Hypothalamus (tissue), 51 donors: ENCODE measurements at regions not wholly inside any gene's neighbourhood (a gene's known extent, or its start where the extent isn't known, plus 50 kb on each side); places are given as distances from the start of the nearest gene placed in this dataset.
"Not testable (repeated sequence)": the region's sequence is repeated elsewhere in the genome, so short reads cannot be mapped to it uniquely, and the experiment has no call there.

ENCODE experiments used
- DNase-seq, 51 donors: peaks; one replicate each; lab custom pipeline; 2025; lab: John Stamatoyannopoulos, UW

DNA sequence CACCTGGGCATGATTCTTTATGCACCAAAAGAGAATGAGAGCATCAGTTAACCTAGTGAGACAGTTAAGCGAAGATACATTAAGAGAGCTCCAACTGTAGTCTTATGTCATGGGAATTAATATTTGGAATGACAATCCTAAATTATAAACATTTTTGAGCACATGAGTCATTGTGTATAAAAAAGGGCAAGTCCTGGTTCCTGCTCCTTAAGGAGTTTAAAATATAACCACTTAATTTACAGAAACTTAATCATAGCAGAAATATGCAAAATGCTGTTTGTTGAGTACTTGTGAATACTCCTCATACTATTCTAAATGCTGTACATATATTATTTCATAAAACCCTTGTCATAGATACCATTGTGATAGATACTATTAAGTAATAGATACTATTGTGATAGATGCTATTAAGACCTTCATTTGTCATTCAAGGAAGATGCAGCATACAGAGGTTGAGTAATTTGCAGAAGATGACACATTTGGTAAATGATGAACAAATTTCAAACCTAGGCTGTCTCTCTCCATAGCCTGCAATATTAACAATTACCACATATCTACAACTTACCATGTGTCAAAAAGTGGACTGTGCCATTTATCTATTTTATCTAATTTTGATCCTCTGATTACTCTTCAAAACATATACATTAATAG, 301.0 kb downstream of the TBC1D4 start:
- no peak for DNase-seq

- DNase-seq = no peak
Measured at GRCh38 chr13:75178436-75178835, 303.5 kb downstream of the TBC1D4 start.

DNA sequence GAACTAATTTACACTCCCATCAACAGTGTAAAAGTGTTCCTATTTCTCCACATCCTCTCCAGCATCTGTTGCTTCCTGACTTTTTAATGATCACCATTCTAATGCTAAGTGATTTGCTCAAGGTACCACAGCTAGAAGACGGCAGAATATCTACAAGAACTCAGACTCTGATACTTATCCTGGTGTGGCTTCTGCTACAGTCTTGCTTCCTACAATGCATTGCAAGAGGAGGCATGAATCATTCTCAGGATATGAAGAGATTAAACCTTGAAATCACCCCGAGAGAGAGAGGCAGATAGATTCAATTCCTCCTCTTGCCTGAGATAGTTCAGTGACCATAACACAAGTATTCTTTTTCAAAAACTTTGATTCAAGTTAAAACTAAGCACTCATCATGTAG, 306.4 kb downstream of the TBC1D4 start:
- no peak for DNase-seq

DNA sequence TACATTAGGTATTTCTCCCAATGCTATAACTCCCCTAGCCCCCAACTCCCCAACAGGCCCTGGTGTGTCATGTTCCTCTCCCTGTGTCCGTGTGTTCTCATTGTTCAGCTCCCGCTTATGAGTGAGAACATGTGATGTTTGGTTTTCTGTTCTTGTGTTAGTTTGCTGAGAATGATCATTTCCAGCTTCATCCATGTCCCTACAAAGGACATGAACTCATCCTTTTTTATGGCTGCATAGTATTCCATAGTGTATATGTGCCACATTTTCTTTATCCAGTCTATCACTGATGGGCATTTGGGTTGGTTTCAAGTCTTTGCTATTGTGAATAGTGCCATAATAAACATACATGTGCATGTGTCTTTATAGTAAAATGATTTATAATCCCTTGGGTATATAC, 306.9 kb downstream of the TBC1D4 start:
- DNase-seq = not testable (repeated sequence)

GRCh38 chr13:75174481-75174880, 307.5 kb downstream of the TBC1D4 start:
- no peak for DNase-seq

GRCh38 chr13:75173457-75174356, 308.3 kb downstream of the TBC1D4 start:
- no peak for DNase-seq

- DNase-seq = peak in 9 of 51 donors; percentile 1 to 40 (median 11)
Measured at GRCh38 chr13:75170311-75170710, 311.7 kb downstream of the TBC1D4 start.

DNA sequence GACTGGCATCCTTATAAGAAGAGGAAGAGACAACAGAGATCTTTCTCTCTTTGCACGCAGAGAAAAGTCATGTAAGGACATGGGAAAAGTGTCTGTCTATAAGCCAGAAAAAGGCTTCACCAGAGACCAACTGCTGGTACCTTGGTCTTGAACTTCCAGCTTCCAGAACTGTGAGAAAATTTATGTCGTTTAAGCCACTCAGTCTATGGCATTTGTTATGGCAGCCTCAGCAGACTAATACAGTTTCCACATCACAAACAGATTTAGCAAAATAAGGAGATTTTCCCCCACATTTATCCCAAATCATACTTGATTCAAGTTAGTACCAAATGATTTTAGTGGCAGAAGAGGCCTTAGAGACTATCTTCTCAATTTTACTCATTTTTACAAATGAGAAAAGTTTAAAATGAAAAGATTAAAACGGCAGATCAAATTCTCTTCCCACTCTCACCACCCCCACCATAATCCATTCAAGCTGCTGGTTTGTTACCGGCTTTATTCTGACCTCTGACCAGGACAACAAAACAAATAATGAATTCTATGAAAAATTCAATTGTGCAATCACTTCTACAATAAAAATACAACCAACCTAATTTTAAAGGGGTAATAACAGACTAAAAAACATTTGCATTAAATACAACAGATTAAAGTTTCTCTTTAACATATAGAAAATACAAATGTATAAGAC, 316.3 kb downstream of the TBC1D4 start:
- DNase-seq = no peak

- no peak for DNase-seq
Measured at GRCh38 chr13:75161804-75162203, 320.2 kb downstream of the TBC1D4 start.

DNA sequence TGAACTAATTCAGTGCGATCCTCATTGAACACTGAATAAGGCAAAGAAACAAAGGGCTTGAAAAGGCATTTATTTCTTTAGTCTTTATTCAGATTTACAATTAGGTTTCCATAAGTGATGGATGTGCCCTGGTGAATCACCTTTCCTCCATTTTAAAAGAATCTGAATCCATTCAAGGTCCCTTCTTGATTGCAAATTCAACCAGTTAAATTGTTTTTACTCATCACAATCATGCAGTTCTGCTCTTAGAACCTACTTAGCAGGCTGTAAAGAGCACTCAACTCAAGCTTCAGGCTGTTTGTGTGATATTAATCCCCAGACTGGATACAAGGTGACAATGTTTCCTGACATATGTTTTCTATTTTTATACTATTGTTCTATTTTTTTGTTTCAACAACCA, 321.0 kb downstream of the TBC1D4 start:
- no peak for DNase-seq

- DNase-seq = no peak
Measured at GRCh38 chr13:75154331-75154730, 327.6 kb downstream of the TBC1D4 start.

GRCh38 chr13:75153834-75154233, 328.1 kb downstream of the TBC1D4 start:
- DNase-seq = no peak

GRCh38 chr13:75153386-75153785, 328.6 kb downstream of the TBC1D4 start:
- no peak for DNase-seq

DNA sequence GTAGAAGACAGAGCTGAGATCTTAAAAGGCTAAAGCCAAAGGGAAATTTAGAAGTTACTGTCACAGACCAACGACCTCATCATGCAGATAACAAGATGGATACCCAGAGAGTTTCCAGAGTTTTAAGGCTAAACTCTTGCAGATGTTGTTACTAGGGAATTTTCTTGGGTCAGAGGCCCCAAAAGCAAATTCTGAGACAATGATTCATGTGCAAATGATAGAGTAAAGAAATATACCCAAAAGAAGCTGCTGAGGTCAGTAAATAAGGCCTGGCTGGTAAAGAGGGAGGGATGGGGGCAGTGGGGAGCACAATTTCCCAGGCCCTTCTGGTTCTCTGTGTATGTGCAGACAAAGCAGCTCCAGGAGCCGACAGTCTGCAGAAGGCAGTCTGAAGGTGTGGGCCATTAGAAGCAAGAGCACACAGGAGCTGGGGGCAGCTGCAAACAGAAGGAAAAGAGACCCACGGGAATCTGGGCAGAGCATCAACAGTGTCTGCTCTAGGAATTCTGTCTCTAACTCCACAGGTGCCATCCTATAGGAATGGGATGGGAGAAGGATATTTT, 330.8 kb downstream of the TBC1D4 start:
- no peak for DNase-seq

GRCh38 chr13:75149776-75150175, 332.2 kb downstream of the TBC1D4 start:
- DNase-seq = no peak

GRCh38 chr13:75147946-75148345, 334.0 kb downstream of the TBC1D4 start:
- DNase-seq = no peak

DNA sequence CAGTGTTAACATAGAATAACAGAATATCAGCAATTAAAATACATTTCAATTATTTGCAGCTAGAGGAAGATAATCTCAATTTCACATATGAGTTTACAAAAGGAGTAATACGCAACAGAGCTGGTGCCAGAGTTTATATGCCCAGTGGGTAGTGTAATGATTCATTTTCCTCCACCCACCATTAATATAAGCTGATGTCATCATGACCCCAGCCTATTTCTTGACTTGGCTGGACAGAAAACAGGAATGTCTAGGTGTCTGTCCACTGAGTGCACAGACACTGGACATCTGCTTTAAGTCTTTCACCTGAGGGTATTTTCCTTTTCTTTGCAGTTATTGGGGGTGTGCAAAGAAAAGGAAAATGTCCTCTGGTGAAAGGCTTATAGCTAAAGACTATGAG, 335.5 kb downstream of the TBC1D4 start:
- DNase-seq = no peak

GRCh38 chr13:75145927-75146326, 336.0 kb downstream of the TBC1D4 start:
- DNase-seq = no peak

- no peak for DNase-seq
Measured at GRCh38 chr13:75139291-75139690, 342.7 kb downstream of the TBC1D4 start.

- no peak for DNase-seq
Measured at GRCh38 chr13:75137911-75138571, 343.9 kb downstream of the TBC1D4 start.

- DNase-seq = no peak
Measured at GRCh38 chr13:75136151-75136550, 345.8 kb downstream of the TBC1D4 start.
